ENCODE measurements at regions not wholly inside any gene's neighbourhood (a gene's known extent, or its start where the extent isn't known, plus 50 kb on each side); places are given as distances from the start of the nearest gene placed in this dataset.
"Not testable (repeated sequence)": the region's sequence is repeated elsewhere in the genome, so short reads cannot be mapped to it uniquely, and the experiment has no call there.

DNA sequence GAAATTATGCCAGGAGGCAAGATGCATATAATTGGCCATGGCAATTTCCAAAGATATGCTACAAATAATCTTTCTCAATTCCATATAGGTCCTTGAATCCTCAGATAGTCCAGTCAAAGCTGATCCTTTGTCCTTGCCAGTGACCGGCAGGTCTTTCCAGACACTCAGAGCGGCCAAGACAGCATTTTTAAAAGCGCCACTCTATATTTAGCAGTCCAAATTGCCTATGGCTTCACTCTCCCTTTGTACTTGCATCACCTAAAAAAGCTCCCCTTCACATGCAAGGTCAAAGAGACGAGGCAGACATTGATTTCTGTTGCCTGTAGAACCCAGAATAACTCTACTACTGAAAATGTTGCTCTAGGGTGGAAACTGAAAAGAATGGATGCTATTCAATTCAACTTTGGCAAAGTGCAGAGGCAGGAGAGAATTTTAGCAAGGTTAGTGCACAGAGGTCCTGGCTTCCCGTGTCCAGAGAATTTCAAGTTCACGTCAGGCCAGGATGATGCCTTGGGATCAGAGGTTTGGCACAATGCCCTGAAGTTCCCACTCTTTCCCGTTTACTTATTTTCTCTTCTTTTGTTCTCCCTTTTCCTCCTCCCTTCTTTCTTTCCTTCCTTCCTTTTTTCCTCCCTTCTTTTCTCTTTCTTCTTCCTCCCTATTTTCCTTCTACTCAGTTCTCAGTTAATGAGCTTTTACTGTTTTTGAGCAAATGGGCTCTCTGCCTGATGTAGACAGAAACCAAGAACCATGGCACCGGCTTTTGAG is 108.5 kb downstream of the KCNK1 start:
- Mint-ChIP-seq H3K27me3 (ENCODE audit: insufficient read depth) (no peaks in the 10 kb centered on the region), H3K9me3 (peaks cover 13% of the 10 kb centered on the region), H3K4me1 (peaks cover 27% of the 10 kb centered on the region), H3K4me3 (no peak overlapping the region), H3K36me3 (ENCODE audit: low read depth) (no peaks in the 10 kb centered on the region), H3K27ac (no peak overlapping the region)
- WGBS, 2 experiments (ENCODE audit: insufficient coverage in 1 of 2, insufficient read length in 1 of 2) = 87 to 90% methylated on average over 8 of the region's 8 CpGs
- no peak for TF ChIP-seq CTCF (conservative IDR thresholded peaks at IDR 0.05)
- H3K4me1 ChIP-seq (ENCODE audit: control insufficient read depth, insufficient read depth, low read length) = peaks cover 14% of the 10 kb centered on the region
- H3K9ac ChIP-seq (ENCODE audit: extremely low read depth, low read length, poor library complexity, severe bottlenecking) = no peak overlapping the region
- H3K27ac ChIP-seq (ENCODE audit: low read depth, low read length) = no peak overlapping the region
- no peaks in the 10 kb centered on the region for H3K36me3 ChIP-seq (ENCODE audit: control insufficient read depth, insufficient read depth, low read length)
- no peak for DNase-seq
- H3K9me3 ChIP-seq (ENCODE audit: control insufficient read depth, low read length) = peaks cover 14% of the 10 kb centered on the region
- no peak overlapping the region for H3K4me3 ChIP-seq (ENCODE audit: low read length)
- no peaks in the 10 kb centered on the region for H3K27me3 ChIP-seq (ENCODE audit: control insufficient read depth, insufficient read depth, low read length, poor library complexity, severe bottlenecking)

DNA sequence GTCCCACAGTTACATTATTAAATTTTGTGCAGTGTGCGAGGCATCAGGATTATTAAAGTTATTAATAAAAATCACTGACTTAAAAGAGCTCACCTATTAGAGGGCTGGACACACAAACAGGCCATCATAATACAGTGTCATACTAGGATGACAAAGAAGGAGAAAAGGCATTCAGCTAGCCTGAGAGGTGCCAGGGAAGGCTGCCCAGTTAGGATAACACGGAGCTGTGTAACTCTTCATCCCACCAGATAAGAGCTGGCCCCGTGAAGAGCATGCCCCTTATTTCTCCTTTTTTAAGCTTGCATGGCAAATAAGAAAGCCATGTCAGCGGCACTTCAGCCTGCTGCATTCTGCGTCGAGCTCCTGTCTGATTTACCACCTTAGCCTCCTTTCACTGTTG is 109.5 kb downstream of the KCNK1 start:
- DNase-seq = no peak

GRCh38 chr1:233724131-233724631 is 110.3 kb downstream of the KCNK1 start:
- H3K27me3 Mint-ChIP-seq (ENCODE audit: insufficient read depth); H3K27ac ChIP-seq (ENCODE audit: low read depth, low read length); H3K4me3 ChIP-seq (ENCODE audit: low read length); H3K36me3 ChIP-seq (ENCODE audit: control insufficient read depth, insufficient read depth, low read length); H3K9me3 ChIP-seq (ENCODE audit: control insufficient read depth, low read length); H3K4me1 ChIP-seq (ENCODE audit: control insufficient read depth, insufficient read depth, low read length); H3K9me3 Mint-ChIP-seq; H3K27ac Mint-ChIP-seq; H3K4me3 Mint-ChIP-seq; H3K27me3 ChIP-seq (ENCODE audit: control insufficient read depth, insufficient read depth, low read length, poor library complexity, severe bottlenecking); H3K9ac ChIP-seq (ENCODE audit: extremely low read depth, low read length, poor library complexity, severe bottlenecking); DNase-seq; H3K36me3 Mint-ChIP-seq (ENCODE audit: low read depth): not testable (repeated sequence)
- peaks cover 29% of the 10 kb centered on the region for H3K4me1 Mint-ChIP-seq
- 89 to 93% methylated on average over 10 of the region's 10 CpGs for WGBS, 2 experiments (ENCODE audit: insufficient coverage in 1 of 2, insufficient read length in 1 of 2)

More for the DNA sequence above, 109.5 kb downstream of the KCNK1 start:
- H3K4me3 ChIP-seq (ENCODE audit: low read length) = no peak overlapping the region
- no peak overlapping the region for H3K27ac ChIP-seq (ENCODE audit: low read depth, low read length)
- Mint-ChIP-seq H3K4me1 (peaks cover 31% of the 10 kb centered on the region), H3K27me3 (ENCODE audit: insufficient read depth) (no peaks in the 10 kb centered on the region), H3K9me3 (peaks cover 6% of the 10 kb centered on the region), H3K27ac (no peak overlapping the region), H3K4me3 (no peak overlapping the region), H3K36me3 (ENCODE audit: low read depth) (no peaks in the 10 kb centered on the region)
- 95% methylated on average over 5 to 6 of the region's 6 CpGs for WGBS, 2 experiments (ENCODE audit: insufficient coverage in 1 of 2, insufficient read length in 1 of 2)
- H3K4me1 ChIP-seq (ENCODE audit: control insufficient read depth, insufficient read depth, low read length) = peaks cover 14% of the 10 kb centered on the region
- no peaks in the 10 kb centered on the region for H3K36me3 ChIP-seq (ENCODE audit: control insufficient read depth, insufficient read depth, low read length)
- H3K9ac ChIP-seq (ENCODE audit: extremely low read depth, low read length, poor library complexity, severe bottlenecking) = no peak overlapping the region
- H3K27me3 ChIP-seq (ENCODE audit: control insufficient read depth, insufficient read depth, low read length, poor library complexity, severe bottlenecking) = no peaks in the 10 kb centered on the region
- peaks cover 4% of the 10 kb centered on the region for H3K9me3 ChIP-seq (ENCODE audit: control insufficient read depth, low read length)
- no peak for TF ChIP-seq CTCF (conservative IDR thresholded peaks at IDR 0.05)

Data from endodermal cell (in vitro differentiated cells).